ENCODE measurements at regions not wholly inside any gene's neighbourhood (a gene's known extent, or its start where the extent isn't known, plus 50 kb on each side); places are given as distances from the start of the nearest gene placed in this dataset.

GRCh38 chr15:80309769-80310384 is 57.9 kb upstream of the CTXND1 start:
- peak; percentile 57 to 63 for TF ChIP-seq CTCF (conservative IDR thresholded peaks at IDR 0.05 in 1 of 2, IDR thresholded peaks at IDR 0.05 in 1 of 2; ENCODE audit: low read depth in 1 of 2, low read length in 2 of 2)
- TF ChIP-seq EZH2 (IDR thresholded peaks at IDR 0.05; ENCODE audit: low read length, missing control alignments), result no peak

All from fibroblast of lung (primary cell).